ENCODE measurements at regions not wholly inside any gene's neighbourhood (a gene's known extent, or its start where the extent isn't known, plus 50 kb on each side); places are given as distances from the start of the nearest gene placed in this dataset.

DNA sequence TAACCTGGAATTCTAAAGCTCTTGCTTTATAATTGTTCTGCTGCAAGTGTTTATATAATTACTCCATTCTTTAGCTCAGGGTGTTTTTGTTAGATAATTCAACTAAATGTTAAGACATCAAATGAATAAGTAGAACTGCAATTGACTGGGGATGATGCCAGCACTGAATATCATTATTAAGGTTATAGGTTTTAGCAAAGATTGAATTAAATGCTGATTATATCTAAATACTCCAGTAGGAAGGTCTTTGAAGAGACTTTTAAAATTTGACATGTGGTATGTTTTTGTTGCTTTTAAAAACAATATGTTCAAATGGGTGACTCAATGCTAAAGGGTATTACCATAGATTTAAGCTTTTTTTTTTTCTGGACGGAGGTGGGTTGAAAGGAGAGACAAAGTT is 170.1 kb upstream of the THUMPD2 start (continued):
- TF ChIP-seq, protein P1, sequence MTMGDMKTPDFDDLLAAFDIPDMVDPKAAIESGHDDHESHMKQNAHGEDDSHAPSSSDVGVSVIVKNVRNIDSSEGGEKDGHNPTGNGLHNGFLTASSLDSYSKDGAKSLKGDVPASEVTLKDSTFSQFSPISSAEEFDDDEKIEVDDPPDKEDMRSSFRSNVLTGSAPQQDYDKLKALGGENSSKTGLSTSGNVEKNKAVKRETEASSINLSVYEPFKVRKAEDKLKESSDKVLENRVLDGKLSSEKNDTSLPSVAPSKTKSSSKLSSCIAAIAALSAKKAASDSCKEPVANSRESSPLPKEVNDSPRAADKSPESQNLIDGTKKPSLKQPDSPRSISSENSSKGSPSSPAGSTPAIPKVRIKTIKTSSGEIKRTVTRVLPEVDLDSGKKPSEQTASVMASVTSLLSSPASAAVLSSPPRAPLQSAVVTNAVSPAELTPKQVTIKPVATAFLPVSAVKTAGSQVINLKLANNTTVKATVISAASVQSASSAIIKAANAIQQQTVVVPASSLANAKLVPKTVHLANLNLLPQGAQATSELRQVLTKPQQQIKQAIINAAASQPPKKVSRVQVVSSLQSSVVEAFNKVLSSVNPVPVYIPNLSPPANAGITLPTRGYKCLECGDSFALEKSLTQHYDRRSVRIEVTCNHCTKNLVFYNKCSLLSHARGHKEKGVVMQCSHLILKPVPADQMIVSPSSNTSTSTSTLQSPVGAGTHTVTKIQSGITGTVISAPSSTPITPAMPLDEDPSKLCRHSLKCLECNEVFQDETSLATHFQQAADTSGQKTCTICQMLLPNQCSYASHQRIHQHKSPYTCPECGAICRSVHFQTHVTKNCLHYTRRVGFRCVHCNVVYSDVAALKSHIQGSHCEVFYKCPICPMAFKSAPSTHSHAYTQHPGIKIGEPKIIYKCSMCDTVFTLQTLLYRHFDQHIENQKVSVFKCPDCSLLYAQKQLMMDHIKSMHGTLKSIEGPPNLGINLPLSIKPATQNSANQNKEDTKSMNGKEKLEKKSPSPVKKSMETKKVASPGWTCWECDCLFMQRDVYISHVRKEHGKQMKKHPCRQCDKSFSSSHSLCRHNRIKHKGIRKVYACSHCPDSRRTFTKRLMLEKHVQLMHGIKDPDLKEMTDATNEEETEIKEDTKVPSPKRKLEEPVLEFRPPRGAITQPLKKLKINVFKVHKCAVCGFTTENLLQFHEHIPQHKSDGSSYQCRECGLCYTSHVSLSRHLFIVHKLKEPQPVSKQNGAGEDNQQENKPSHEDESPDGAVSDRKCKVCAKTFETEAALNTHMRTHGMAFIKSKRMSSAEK (CRISPR knock-in tag; IDR thresholded peaks at IDR 0.05; ENCODE audit: borderline replicate concordance) = no peak

DNA sequence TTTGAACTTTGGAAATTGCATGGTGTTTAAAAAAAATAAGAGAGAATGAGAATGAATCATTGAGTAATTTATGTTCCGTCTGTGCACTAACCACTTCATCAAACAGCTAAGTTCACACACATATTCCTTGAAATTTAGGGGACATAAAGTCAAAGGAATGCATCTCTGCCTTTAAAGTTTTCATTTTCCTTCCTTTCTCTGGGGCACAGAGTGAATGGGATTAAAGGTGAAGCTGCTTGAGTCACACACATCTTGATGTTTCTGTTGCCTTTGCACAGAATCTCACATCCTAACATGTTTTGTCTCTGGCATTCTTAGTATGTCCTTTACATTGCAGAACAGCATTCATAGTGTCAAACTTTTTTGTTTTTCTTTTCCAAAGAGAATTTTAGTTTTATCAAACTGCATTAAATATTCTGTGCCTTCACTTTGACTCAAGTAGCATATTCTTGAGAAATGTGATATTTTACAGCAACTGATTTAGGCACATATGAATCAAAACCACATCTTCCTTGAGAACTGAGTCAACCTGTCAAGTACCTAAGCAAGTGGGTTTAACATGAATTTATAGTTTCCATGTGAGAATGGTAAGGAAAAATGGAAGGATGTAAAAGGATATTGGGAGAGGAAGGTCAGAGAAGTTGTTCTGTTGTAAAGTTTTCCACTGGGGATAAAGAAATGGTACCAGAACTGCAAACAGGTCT is 169.1 kb upstream of the THUMPD2 start:
- Mint-ChIP-seq H3K4me3 (no peak overlapping the region), H3K9me3 (no peaks in the 10 kb centered on the region), H3K36me3 (no peaks in the 10 kb centered on the region), H3K27me3 (ENCODE audit: low read depth) (no peaks in the 10 kb centered on the region; the same call in 1 of the 2 replicates), H3K4me1 (peaks cover 5% of the 10 kb centered on the region), H3K27ac (no peak overlapping the region)
- TF ChIP-seq TEAD4 (CRISPR knock-in tag; IDR thresholded peaks at IDR 0.05) (no peak), ZNF263 (CRISPR knock-in tag; IDR thresholded peaks at IDR 0.05; ENCODE audit: low read depth) (no peak), NR1H2 (CRISPR knock-in tag; IDR thresholded peaks at IDR 0.05) (no peak), NFYB (CRISPR knock-in tag; conservative IDR thresholded peaks at IDR 0.05; ENCODE audit: low read depth) (no peak), NFATC4 (CRISPR knock-in tag; IDR thresholded peaks at IDR 0.05) (no peak), ELF4 (CRISPR knock-in tag; IDR thresholded peaks at IDR 0.05; ENCODE audit: low read depth) (no peak), ZNF423 (CRISPR knock-in tag; IDR thresholded peaks at IDR 0.05) (no peak), OVOL2 (CRISPR knock-in tag; IDR thresholded peaks at IDR 0.05; ENCODE audit: borderline replicate concordance) (no peak), CREM (CRISPR knock-in tag; IDR thresholded peaks at IDR 0.05) (no peak), CBFB (CRISPR knock-in tag; IDR thresholded peaks at IDR 0.05; ENCODE audit: low read depth) (no peak), ZNF396 (CRISPR knock-in tag; IDR thresholded peaks at IDR 0.05; ENCODE audit: borderline replicate concordance) (no peak)
- TF ChIP-seq, protein P2, sequence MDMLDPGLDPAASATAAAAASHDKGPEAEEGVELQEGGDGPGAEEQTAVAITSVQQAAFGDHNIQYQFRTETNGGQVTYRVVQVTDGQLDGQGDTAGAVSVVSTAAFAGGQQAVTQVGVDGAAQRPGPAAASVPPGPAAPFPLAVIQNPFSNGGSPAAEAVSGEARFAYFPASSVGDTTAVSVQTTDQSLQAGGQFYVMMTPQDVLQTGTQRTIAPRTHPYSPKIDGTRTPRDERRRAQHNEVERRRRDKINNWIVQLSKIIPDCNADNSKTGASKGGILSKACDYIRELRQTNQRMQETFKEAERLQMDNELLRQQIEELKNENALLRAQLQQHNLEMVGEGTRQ (CRISPR knock-in tag; IDR thresholded peaks at IDR 0.05) = no peak
- TF ChIP-seq, protein P3, sequence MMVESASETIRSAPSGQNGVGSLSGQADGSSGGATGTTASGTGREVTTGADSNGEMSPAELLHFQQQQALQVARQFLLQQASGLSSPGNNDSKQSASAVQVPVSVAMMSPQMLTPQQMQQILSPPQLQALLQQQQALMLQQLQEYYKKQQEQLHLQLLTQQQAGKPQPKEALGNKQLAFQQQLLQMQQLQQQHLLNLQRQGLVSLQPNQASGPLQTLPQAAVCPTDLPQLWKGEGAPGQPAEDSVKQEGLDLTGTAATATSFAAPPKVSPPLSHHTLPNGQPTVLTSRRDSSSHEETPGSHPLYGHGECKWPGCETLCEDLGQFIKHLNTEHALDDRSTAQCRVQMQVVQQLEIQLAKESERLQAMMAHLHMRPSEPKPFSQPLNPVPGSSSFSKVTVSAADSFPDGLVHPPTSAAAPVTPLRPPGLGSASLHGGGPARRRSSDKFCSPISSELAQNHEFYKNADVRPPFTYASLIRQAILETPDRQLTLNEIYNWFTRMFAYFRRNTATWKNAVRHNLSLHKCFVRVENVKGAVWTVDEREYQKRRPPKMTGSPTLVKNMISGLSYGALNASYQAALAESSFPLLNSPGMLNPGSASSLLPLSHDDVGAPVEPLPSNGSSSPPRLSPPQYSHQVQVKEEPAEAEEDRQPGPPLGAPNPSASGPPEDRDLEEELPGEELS (CRISPR knock-in tag; IDR thresholded peaks at IDR 0.05) = no peak
- TF ChIP-seq, protein P4, sequence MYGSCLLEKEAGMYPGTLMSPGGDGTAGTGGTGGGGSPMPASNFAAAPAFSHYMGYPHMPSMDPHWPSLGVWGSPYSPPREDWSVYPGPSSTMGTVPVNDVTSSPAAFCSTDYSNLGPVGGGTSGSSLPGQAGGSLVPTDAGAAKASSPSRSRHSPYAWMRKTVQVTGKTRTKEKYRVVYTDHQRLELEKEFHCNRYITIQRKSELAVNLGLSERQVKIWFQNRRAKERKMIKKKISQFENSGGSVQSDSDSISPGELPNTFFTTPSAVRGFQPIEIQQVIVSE (CRISPR knock-in tag; IDR thresholded peaks at IDR 0.05; ENCODE audit: borderline replicate concordance) = no peak
- TF ChIP-seq, protein P5, sequence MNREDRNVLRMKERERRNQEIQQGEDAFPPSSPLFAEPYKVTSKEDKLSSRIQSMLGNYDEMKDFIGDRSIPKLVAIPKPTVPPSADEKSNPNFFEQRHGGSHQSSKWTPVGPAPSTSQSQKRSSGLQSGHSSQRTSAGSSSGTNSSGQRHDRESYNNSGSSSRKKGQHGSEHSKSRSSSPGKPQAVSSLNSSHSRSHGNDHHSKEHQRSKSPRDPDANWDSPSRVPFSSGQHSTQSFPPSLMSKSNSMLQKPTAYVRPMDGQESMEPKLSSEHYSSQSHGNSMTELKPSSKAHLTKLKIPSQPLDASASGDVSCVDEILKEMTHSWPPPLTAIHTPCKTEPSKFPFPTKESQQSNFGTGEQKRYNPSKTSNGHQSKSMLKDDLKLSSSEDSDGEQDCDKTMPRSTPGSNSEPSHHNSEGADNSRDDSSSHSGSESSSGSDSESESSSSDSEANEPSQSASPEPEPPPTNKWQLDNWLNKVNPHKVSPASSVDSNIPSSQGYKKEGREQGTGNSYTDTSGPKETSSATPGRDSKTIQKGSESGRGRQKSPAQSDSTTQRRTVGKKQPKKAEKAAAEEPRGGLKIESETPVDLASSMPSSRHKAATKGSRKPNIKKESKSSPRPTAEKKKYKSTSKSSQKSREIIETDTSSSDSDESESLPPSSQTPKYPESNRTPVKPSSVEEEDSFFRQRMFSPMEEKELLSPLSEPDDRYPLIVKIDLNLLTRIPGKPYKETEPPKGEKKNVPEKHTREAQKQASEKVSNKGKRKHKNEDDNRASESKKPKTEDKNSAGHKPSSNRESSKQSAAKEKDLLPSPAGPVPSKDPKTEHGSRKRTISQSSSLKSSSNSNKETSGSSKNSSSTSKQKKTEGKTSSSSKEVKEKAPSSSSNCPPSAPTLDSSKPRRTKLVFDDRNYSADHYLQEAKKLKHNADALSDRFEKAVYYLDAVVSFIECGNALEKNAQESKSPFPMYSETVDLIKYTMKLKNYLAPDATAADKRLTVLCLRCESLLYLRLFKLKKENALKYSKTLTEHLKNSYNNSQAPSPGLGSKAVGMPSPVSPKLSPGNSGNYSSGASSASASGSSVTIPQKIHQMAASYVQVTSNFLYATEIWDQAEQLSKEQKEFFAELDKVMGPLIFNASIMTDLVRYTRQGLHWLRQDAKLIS (CRISPR knock-in tag; IDR thresholded peaks at IDR 0.05; ENCODE audit: borderline replicate concordance) = no peak
- DNase-seq (ENCODE audit: low spot score) = no peak
- ATAC-seq = no peak
- CTCF ChIA-PET = no interaction called here
- POLR2A ChIA-PET = no interaction called here

Measured in WTC11 (cell line).